Tongue (tissue), 2 donors: ENCODE measurements at regions not wholly inside any gene's neighbourhood (a gene's known extent, or its start where the extent isn't known, plus 50 kb on each side); places are given as distances from the start of the nearest gene placed in this dataset. TPM values are rescaled to one million over a fixed set of nuclear protein-coding genes. Genes with fewer than 3 reads are reported as not detected.
"Not testable (repeated sequence)": the region's sequence is repeated elsewhere in the genome, so short reads cannot be mapped to it uniquely, and the experiment has no call there.

Experiments
- DNase-seq: peaks from one replicate; pipeline ENCODE4 v3.0.0-alpha.2; 2015
- small RNA-seq: library from RNA; depleted of rRNA; stranded (forward); fragments of <200 nt; gene quantifications from one replicate; pipeline ENCODE3, GENCODE V24; 2014; ENCODE audit warnings: low replicate concordance

- no peak for DNase-seq
Measured at GRCh38 chr3:151553888-151554287, 93.0 kb upstream of the IGSF10 start.

GRCh38 chr3:151552589-151552988 lies 91.7 kb upstream of the IGSF10 start:
- no peak for DNase-seq

GRCh38 chr3:151550642-151551041 lies 89.8 kb upstream of the IGSF10 start:
- no peak for DNase-seq

GRCh38 chr3:151550025-151550618 lies 89.3 kb upstream of the IGSF10 start:
- no peak for DNase-seq

- DNase-seq, result no peak
Measured at GRCh38 chr3:151548195-151548594, 87.3 kb upstream of the IGSF10 start.

GRCh38 chr3:151544164-151544548 lies 83.3 kb upstream of the IGSF10 start:
- no peak for DNase-seq

- no peak for DNase-seq
Measured at GRCh38 chr3:151541178-151541577, 80.3 kb upstream of the IGSF10 start.

GRCh38 chr3:151539599-151539998 lies 78.7 kb upstream of the IGSF10 start:
- no peak for DNase-seq

GRCh38 chr3:151538456-151539393 lies 77.9 kb upstream of the IGSF10 start:
- peak; percentile 79 for DNase-seq

- DNase-seq, result peak; percentile 32
Measured at GRCh38 chr3:151537726-151538125, 76.9 kb upstream of the IGSF10 start.

GRCh38 chr3:151526757-151527156 lies 65.9 kb upstream of the IGSF10 start:
- DNase-seq, result no peak

GRCh38 chr3:151520105-151520504 lies 59.2 kb upstream of the IGSF10 start:
- DNase-seq, result no peak

- not testable (repeated sequence) for DNase-seq
Measured at GRCh38 chr3:151511433-151511832, 50.6 kb upstream of the IGSF10 start.

Small RNA genes in the stretch of these regions (small RNA-seq; reads per million reads assigned to genes)
- not detected for gene MIR5186
